WTC11 (cell line): ENCODE measurements at regions not wholly inside any gene's neighbourhood (a gene's known extent, or its start where the extent isn't known, plus 50 kb on each side); places are given as distances from the start of the nearest gene placed in this dataset.
A peak's percentile ranks its signal among the peaks of the same experiment; 100 is the strongest.

ENCODE experiments used
- ATAC-seq: fragments of 200-7000 bp; cut with Tn5 transposase; 2 replicates; pipeline ENCODE4 v1.10.0; 2021; ENCODE audit warnings: mild to moderate bottlenecking, moderate library complexity
- CTCF ChIA-PET: fragments of 300-600 bp; sonication (Branson Sonifier 250); formaldehyde crosslinking; loops from one replicate; lab custom pipeline; 2021; ENCODE audit warnings: antibody characterized with exemption; lab: Charles Lee
- POLR2A ChIA-PET: fragments of 350-600 bp; sonication (Branson Sonifier 250); formaldehyde crosslinking; loops from one replicate; lab custom pipeline; 2021; ENCODE audit warnings: antibody characterized with exemption; lab: Charles Lee
- DNase-seq: peaks from one replicate; pipeline ENCODE4 v3.0.0; 2021; ENCODE audit warnings: low spot score
- H3K27ac Mint-ChIP-seq: 2 replicates; pipeline ENCODE4 v1.8.0; 2021; ENCODE audit warnings: mixed read lengths
- H3K27me3 Mint-ChIP-seq: 2 replicates; pipeline ENCODE4 v1.8.0; 2021; ENCODE audit warnings: low read depth, mild to moderate bottlenecking, moderate library complexity, mixed read lengths
- H3K36me3 Mint-ChIP-seq: 2 replicates; pipeline ENCODE4 v1.8.0; 2021; ENCODE audit warnings: mixed read lengths
- H3K4me1 Mint-ChIP-seq: 2 replicates; pipeline ENCODE4 v1.8.0; 2022; ENCODE audit warnings: mixed read lengths
- H3K4me3 Mint-ChIP-seq: 2 replicates; pipeline ENCODE4 v1.8.0; 2021; ENCODE audit warnings: mild to moderate bottlenecking, moderate library complexity, mixed read lengths
- H3K9me3 Mint-ChIP-seq: 2 replicates; pipeline ENCODE4 v1.8.0; 2021; ENCODE audit warnings: mixed read lengths
- CBFB ChIP-seq: sonication (generic); formaldehyde crosslinking; IDR thresholded peaks from 2 replicates; pipeline ENCODE4 v1.8.1; 2022; ENCODE audit warnings: mild to moderate bottlenecking, low read depth, missing genetic modification reagents
- ESRRA ChIP-seq: sonication (generic); formaldehyde crosslinking; IDR thresholded peaks from 2 replicates; pipeline ENCODE4 v1.8.1; 2022; ENCODE audit warnings: mild to moderate bottlenecking, missing genetic modification reagents, borderline replicate concordance
- FOXP1 ChIP-seq: sonication (generic); formaldehyde crosslinking; IDR thresholded peaks from 2 replicates; pipeline ENCODE4 v1.8.0; 2022; ENCODE audit warnings: missing genetic modification reagents, mild to moderate bottlenecking, moderate library complexity, borderline replicate concordance
- GABPB1 ChIP-seq: sonication (generic); formaldehyde crosslinking; IDR thresholded peaks from 2 replicates; pipeline ENCODE4 v1.8.1; 2023; ENCODE audit warnings: mild to moderate bottlenecking, missing genetic modification reagents
- GTF2I ChIP-seq: fragments of 250-450 bp; sonication (Bioruptor Pico); conservative IDR thresholded peaks from 2 replicates; pipeline ENCODE4 v1.4.0; 2021; ENCODE audit warnings: mild to moderate bottlenecking
- HMGXB4 ChIP-seq: sonication (generic); formaldehyde crosslinking; IDR thresholded peaks from 2 replicates; pipeline ENCODE4 v1.8.1; 2023; ENCODE audit warnings: mild to moderate bottlenecking, moderate library complexity, missing genetic modification reagents
- IRF2 ChIP-seq: sonication (generic); formaldehyde crosslinking; IDR thresholded peaks from 2 replicates; pipeline ENCODE4 v1.8.0; 2022; ENCODE audit warnings: low read depth, missing genetic modification reagents, borderline replicate concordance
- KAT7 ChIP-seq: sonication (generic); formaldehyde crosslinking; IDR thresholded peaks from 2 replicates; pipeline ENCODE4 v1.8.1; 2023; ENCODE audit warnings: missing genetic modification reagents, mild to moderate bottlenecking, borderline replicate concordance
- MXD4 ChIP-seq: fragments of 250-450 bp; sonication (Bioruptor Pico); IDR thresholded peaks from 2 replicates; pipeline ENCODE4 v1.8.0; 2021; ENCODE audit warnings: mild to moderate bottlenecking, moderate library complexity, borderline replicate concordance
- NR2C2 ChIP-seq: sonication (generic); formaldehyde crosslinking; IDR thresholded peaks from 2 replicates; pipeline ENCODE4 v1.8.0; 2022; ENCODE audit warnings: mild to moderate bottlenecking, missing genetic modification reagents
- OVOL2 ChIP-seq: fragments of 250-450 bp; sonication (Bioruptor Pico); IDR thresholded peaks from 2 replicates; pipeline ENCODE4 v1.9.0; 2021; ENCODE audit warnings: mild to moderate bottlenecking, borderline replicate concordance
- PREB ChIP-seq: sonication (generic); formaldehyde crosslinking; IDR thresholded peaks from 2 replicates; pipeline ENCODE4 v1.8.1; 2022; ENCODE audit warnings: mild to moderate bottlenecking, missing genetic modification reagents, moderate library complexity, borderline replicate concordance
- SMAD3 ChIP-seq: sonication (generic); formaldehyde crosslinking; IDR thresholded peaks from 2 replicates; pipeline ENCODE4 v1.8.0; 2022; ENCODE audit warnings: missing genetic modification reagents, mild to moderate bottlenecking, borderline replicate concordance
- SOX15 ChIP-seq: fragments of 250-450 bp; sonication (Bioruptor Pico); IDR thresholded peaks from 2 replicates; pipeline ENCODE4 v1.9.0; 2021; ENCODE audit warnings: mild to moderate bottlenecking
- SP1 ChIP-seq: sonication (generic); formaldehyde crosslinking; conservative IDR thresholded peaks from 2 replicates; pipeline ENCODE4 v1.8.1; 2022; ENCODE audit warnings: missing genetic modification reagents
- ZNF138 ChIP-seq: sonication (generic); formaldehyde crosslinking; conservative IDR thresholded peaks from 2 replicates; pipeline ENCODE4 v1.8.1; 2022; ENCODE audit warnings: mild to moderate bottlenecking, moderate library complexity, missing genetic modification reagents
- ZNF219 ChIP-seq: sonication (generic); formaldehyde crosslinking; IDR thresholded peaks from 2 replicates; pipeline ENCODE4 v1.8.0; 2023; ENCODE audit warnings: missing genetic modification reagents, mild to moderate bottlenecking, borderline replicate concordance
- ZNF263 ChIP-seq: sonication (generic); formaldehyde crosslinking; IDR thresholded peaks from 2 replicates; pipeline ENCODE4 v1.8.1; 2022; ENCODE audit warnings: low read depth, mild to moderate bottlenecking, moderate library complexity, missing genetic modification reagents
- TF ChIP-seq, protein P1 (sequence below): sonication (generic); formaldehyde crosslinking; IDR thresholded peaks from 2 replicates; pipeline ENCODE4 v1.8.1; 2022; ENCODE audit warnings: low read depth, missing genetic modification reagents, borderline replicate concordance
- TF ChIP-seq, protein P2 (sequence below): fragments of 250-450 bp; sonication (Bioruptor Pico); IDR thresholded peaks from 2 replicates; pipeline ENCODE4 v1.9.0; 2021; ENCODE audit warnings: mild to moderate bottlenecking
- TF ChIP-seq, protein P3 (sequence below): sonication (generic); formaldehyde crosslinking; IDR thresholded peaks from 2 replicates; pipeline ENCODE4 v1.8.1; 2023; ENCODE audit warnings: mild to moderate bottlenecking, missing genetic modification reagents, borderline replicate concordance
- TF ChIP-seq, protein P4 (sequence below): sonication (generic); formaldehyde crosslinking; IDR thresholded peaks from 2 replicates; pipeline ENCODE4 v1.8.1; 2022; ENCODE audit warnings: low read depth, mild to moderate bottlenecking, moderate library complexity, missing genetic modification reagents, borderline replicate concordance
- TF ChIP-seq, protein P5 (sequence below): sonication (generic); formaldehyde crosslinking; IDR thresholded peaks from 2 replicates; pipeline ENCODE4 v1.8.1; 2023; ENCODE audit warnings: mild to moderate bottlenecking, missing genetic modification reagents, moderate library complexity

GRCh38 chr18:48488388-48488850 lies 50.4 kb upstream of the CTIF start:
- no peaks in the 10 kb centered on the region for H3K36me3 Mint-ChIP-seq
- no peak overlapping the region for H3K27ac Mint-ChIP-seq
- H3K9me3 Mint-ChIP-seq, result peaks cover 12% of the 10 kb centered on the region
- CTCF ChIA-PET, result no interaction called here
- H3K4me3 Mint-ChIP-seq, result no peak overlapping the region
- ATAC-seq, result no peak
- TF ChIP-seq GTF2I, result no peak
- TF ChIP-seq, protein P1, sequence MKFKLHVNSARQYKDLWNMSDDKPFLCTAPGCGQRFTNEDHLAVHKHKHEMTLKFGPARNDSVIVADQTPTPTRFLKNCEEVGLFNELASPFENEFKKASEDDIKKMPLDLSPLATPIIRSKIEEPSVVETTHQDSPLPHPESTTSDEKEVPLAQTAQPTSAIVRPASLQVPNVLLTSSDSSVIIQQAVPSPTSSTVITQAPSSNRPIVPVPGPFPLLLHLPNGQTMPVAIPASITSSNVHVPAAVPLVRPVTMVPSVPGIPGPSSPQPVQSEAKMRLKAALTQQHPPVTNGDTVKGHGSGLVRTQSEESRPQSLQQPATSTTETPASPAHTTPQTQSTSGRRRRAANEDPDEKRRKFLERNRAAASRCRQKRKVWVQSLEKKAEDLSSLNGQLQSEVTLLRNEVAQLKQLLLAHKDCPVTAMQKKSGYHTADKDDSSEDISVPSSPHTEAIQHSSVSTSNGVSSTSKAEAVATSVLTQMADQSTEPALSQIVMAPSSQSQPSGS (CRISPR knock-in tag), result no peak
- TF ChIP-seq GABPB1 (CRISPR knock-in tag), result 0 out of 2 replicates have a peak, but pooled peaks have one; percentile 20
- TF ChIP-seq ESRRA (CRISPR knock-in tag), result no peak
- no peak for TF ChIP-seq OVOL2 (CRISPR knock-in tag)
- no peak for TF ChIP-seq SP1 (CRISPR knock-in tag)
- TF ChIP-seq IRF2 (CRISPR knock-in tag), result no peak
- no peak for TF ChIP-seq NR2C2 (CRISPR knock-in tag)
- POLR2A ChIA-PET, result no interaction called here
- H3K4me1 Mint-ChIP-seq, result no peaks in the 10 kb centered on the region
- DNase-seq, result no peak
- H3K27me3 Mint-ChIP-seq, result no peaks in the 10 kb centered on the region; the same call in 1 of the 2 replicates

DNA sequence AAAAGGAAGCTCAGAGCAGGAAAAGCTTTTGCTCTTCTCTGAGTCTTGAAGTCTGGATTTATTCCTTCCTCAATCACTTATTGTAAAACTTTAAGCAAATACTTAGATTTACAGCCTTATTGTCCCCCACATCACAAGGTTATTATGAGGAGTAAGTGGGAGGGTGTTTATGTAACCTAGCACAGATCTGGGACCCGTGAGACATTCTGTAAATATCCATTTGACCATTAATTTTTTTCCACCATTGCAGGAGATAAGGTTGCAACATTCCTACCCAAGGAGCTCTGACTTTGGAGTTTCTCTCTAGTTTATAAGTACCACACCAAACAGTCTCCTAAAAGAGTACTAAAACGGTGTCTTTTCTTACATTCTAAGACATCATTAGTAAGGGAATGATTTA lies 52.1 kb upstream of the CTIF start:
- Mint-ChIP-seq H3K4me1 (no peaks in the 10 kb centered on the region), H3K9me3 (peaks cover 12% of the 10 kb centered on the region), H3K36me3 (no peaks in the 10 kb centered on the region), H3K27ac (no peak overlapping the region), H3K4me3 (no peak overlapping the region), H3K27me3 (no peaks in the 10 kb centered on the region; the same call in 1 of the 2 replicates)
- TF ChIP-seq, protein P2, sequence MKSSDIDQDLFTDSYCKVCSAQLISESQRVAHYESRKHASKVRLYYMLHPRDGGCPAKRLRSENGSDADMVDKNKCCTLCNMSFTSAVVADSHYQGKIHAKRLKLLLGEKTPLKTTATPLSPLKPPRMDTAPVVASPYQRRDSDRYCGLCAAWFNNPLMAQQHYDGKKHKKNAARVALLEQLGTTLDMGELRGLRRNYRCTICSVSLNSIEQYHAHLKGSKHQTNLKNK, result no peak
- no peak for TF ChIP-seq CBFB (CRISPR knock-in tag)
- TF ChIP-seq ZNF219 (CRISPR knock-in tag), result no peak
- no peak for TF ChIP-seq ZNF263 (CRISPR knock-in tag)
- no peak for TF ChIP-seq PREB (CRISPR knock-in tag)
- TF ChIP-seq ZNF138 (CRISPR knock-in tag), result no peak
- no peak for TF ChIP-seq SMAD3 (CRISPR knock-in tag)
- TF ChIP-seq HMGXB4 (CRISPR knock-in tag), result no peak
- no peak for TF ChIP-seq MXD4 (CRISPR knock-in tag)
- TF ChIP-seq KAT7 (CRISPR knock-in tag), result no peak
- TF ChIP-seq, protein P3, sequence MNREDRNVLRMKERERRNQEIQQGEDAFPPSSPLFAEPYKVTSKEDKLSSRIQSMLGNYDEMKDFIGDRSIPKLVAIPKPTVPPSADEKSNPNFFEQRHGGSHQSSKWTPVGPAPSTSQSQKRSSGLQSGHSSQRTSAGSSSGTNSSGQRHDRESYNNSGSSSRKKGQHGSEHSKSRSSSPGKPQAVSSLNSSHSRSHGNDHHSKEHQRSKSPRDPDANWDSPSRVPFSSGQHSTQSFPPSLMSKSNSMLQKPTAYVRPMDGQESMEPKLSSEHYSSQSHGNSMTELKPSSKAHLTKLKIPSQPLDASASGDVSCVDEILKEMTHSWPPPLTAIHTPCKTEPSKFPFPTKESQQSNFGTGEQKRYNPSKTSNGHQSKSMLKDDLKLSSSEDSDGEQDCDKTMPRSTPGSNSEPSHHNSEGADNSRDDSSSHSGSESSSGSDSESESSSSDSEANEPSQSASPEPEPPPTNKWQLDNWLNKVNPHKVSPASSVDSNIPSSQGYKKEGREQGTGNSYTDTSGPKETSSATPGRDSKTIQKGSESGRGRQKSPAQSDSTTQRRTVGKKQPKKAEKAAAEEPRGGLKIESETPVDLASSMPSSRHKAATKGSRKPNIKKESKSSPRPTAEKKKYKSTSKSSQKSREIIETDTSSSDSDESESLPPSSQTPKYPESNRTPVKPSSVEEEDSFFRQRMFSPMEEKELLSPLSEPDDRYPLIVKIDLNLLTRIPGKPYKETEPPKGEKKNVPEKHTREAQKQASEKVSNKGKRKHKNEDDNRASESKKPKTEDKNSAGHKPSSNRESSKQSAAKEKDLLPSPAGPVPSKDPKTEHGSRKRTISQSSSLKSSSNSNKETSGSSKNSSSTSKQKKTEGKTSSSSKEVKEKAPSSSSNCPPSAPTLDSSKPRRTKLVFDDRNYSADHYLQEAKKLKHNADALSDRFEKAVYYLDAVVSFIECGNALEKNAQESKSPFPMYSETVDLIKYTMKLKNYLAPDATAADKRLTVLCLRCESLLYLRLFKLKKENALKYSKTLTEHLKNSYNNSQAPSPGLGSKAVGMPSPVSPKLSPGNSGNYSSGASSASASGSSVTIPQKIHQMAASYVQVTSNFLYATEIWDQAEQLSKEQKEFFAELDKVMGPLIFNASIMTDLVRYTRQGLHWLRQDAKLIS (CRISPR knock-in tag), result no peak
- no peak for TF ChIP-seq FOXP1
- TF ChIP-seq, protein P4, sequence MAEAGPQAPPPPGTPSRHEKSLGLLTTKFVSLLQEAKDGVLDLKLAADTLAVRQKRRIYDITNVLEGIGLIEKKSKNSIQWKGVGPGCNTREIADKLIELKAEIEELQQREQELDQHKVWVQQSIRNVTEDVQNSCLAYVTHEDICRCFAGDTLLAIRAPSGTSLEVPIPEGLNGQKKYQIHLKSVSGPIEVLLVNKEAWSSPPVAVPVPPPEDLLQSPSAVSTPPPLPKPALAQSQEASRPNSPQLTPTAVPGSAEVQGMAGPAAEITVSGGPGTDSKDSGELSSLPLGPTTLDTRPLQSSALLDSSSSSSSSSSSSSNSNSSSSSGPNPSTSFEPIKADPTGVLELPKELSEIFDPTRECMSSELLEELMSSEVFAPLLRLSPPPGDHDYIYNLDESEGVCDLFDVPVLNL (CRISPR knock-in tag), result no peak
- no peak for TF ChIP-seq SOX15 (CRISPR knock-in tag)
- TF ChIP-seq, protein P5, sequence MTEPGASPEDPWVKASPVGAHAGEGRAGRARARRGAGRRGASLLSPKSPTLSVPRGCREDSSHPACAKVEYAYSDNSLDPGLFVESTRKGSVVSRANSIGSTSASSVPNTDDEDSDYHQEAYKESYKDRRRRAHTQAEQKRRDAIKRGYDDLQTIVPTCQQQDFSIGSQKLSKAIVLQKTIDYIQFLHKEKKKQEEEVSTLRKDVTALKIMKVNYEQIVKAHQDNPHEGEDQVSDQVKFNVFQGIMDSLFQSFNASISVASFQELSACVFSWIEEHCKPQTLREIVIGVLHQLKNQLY (CRISPR knock-in tag), result no peak
- POLR2A ChIA-PET, result no interaction called here
- CTCF ChIA-PET, result interaction anchor here (1.4 kb wide), 1 partner anchor 11 kb away, joined by 3 read pairs; no protein-coding TSS in a partner anchor
- DNase-seq (no peak), ATAC-seq (no peak)
